GM23338 (cell line): ENCODE measurements at regions not wholly inside any gene's neighbourhood (a gene's known extent, or its start where the extent isn't known, plus 50 kb on each side); places are given as distances from the start of the nearest gene placed in this dataset.

Experiments
- ATAC-seq: fragments of 200-7000 bp; cut with Tn5 transposase; 3 replicates; pipeline ENCODE4 v1.9.1; 2020
- DNase-seq: peaks from one replicate; pipeline ENCODE4 v3.0.0-alpha.2; 2015; ENCODE audit warnings: low spot score
- H2AFZ ChIP-seq: fragments of 200-600 bp; sonication (generic); 2 replicates; pipeline ENCODE4 v1.8.0; 2016; ENCODE audit warnings: antibody characterized with exemption, mild to moderate bottlenecking, moderate library complexity
- H3F3A ChIP-seq: fragments of 200-600 bp; sonication (generic); replicated peaks from 2 replicates; pipeline ENCODE4 v1.8.0; 2017; ENCODE audit warnings: antibody characterized with exemption, mixed run types, low read depth
- H3K27ac ChIP-seq: fragments of 200-600 bp; sonication (generic); 2 replicates; pipeline ENCODE4 v1.6.1; 2016; ENCODE audit warnings: low read depth
- H3K27me3 ChIP-seq: fragments of 200-600 bp; sonication (generic); 2 replicates; pipeline ENCODE4 v1.8.0; 2016; ENCODE audit warnings: mild to moderate bottlenecking, mixed run types, moderate library complexity; ENCODE audit not compliant: insufficient read depth
- H3K36me3 ChIP-seq: fragments of 200-600 bp; sonication (generic); 2 replicates; pipeline ENCODE4 v1.8.0; 2016; ENCODE audit warnings: mild to moderate bottlenecking; ENCODE audit not compliant: insufficient read depth
- H3K4me1 ChIP-seq: fragments of 200-600 bp; sonication (generic); 2 replicates; pipeline ENCODE4 v1.8.0; 2016; ENCODE audit warnings: mild to moderate bottlenecking, moderate library complexity; ENCODE audit not compliant: insufficient read depth
- H3K4me2 ChIP-seq: fragments of 200-600 bp; sonication (generic); 2 replicates; pipeline ENCODE4 v1.7.1; 2017; ENCODE audit warnings: mixed run types
- H3K4me3 ChIP-seq: fragments of 200-600 bp; sonication (generic); 2 replicates; pipeline ENCODE4 v1.6.1; 2016; ENCODE audit warnings: mixed run types
- H3K79me2 ChIP-seq: fragments of 200-600 bp; sonication (generic); replicated peaks from 2 replicates; pipeline ENCODE4 v1.8.0; 2017; ENCODE audit warnings: mild to moderate bottlenecking; ENCODE audit not compliant: insufficient read depth
- H3K9me2 ChIP-seq: fragments of 200-600 bp; sonication (generic); 2 replicates; pipeline ENCODE4 v1.8.0; 2017; ENCODE audit not compliant: insufficient read depth
- H4K20me1 ChIP-seq: fragments of 200-600 bp; sonication (generic); replicated peaks from 2 replicates; pipeline ENCODE4 v1.8.0; 2017; ENCODE audit warnings: mild to moderate bottlenecking; ENCODE audit not compliant: insufficient read depth
- H3K27ac Mint-ChIP-seq: 2 replicates; pipeline ENCODE4 v1.8.0; 2020; ENCODE audit warnings: inconsistent platforms, mild to moderate bottlenecking, moderate library complexity, mixed read lengths
- H3K27me3 Mint-ChIP-seq: 3 replicates; pipeline ENCODE4 v1.8.0; 2022; ENCODE audit warnings: low read depth, mild to moderate bottlenecking, moderate library complexity, mixed read lengths, inconsistent platforms; ENCODE audit not compliant: insufficient read depth, poor library complexity
- H3K36me3 Mint-ChIP-seq: 3 replicates; pipeline ENCODE4 v1.8.0; 2021; ENCODE audit warnings: low read depth, mild to moderate bottlenecking, inconsistent platforms, moderate library complexity, mixed read lengths
- H3K4me1 Mint-ChIP-seq: 3 replicates; pipeline ENCODE4 v1.8.0; 2020; ENCODE audit warnings: mild to moderate bottlenecking, inconsistent platforms, mixed read lengths
- H3K4me3 Mint-ChIP-seq: 3 replicates; pipeline ENCODE4 v1.8.0; 2021; ENCODE audit warnings: moderate library complexity, mild to moderate bottlenecking, inconsistent platforms, mixed read lengths
- H3K9me3 Mint-ChIP-seq: 3 replicates; pipeline ENCODE4 v1.8.0; 2020; ENCODE audit warnings: moderate library complexity, mild to moderate bottlenecking, inconsistent platforms, mixed read lengths
- CREB1 ChIP-seq: fragments of 250-450 bp; sonication (Bioruptor Pico); IDR thresholded peaks from 2 replicates; pipeline ENCODE4 v1.5.0; 2020; ENCODE audit warnings: low read depth, mild to moderate bottlenecking, moderate library complexity
- CTCF ChIP-seq, 2 experiments: fragments of 200-600 bp in 1 of 2; sonication (generic) in 1 of 2; conservative IDR thresholded peaks; 2 replicates each; pipeline versions ENCODE4 v1.5.1 to v1.6.1; 2016 to 2017; ENCODE audit warnings: antibody characterized with exemption in 2 of 2, low read depth in 2 of 2, mild to moderate bottlenecking in 2 of 2, moderate library complexity in 1 of 2
- EZH2phosphoT487 ChIP-seq: fragments of 200-600 bp; sonication (generic); IDR thresholded peaks from one replicate; pipeline ENCODE4 v1.8.1; 2018; ENCODE audit warnings: antibody characterized with exemption; ENCODE audit not compliant: unreplicated experiment
- JUNB ChIP-seq: IDR thresholded peaks from one replicate; pipeline ENCODE4 v1.6.1; 2016; ENCODE audit warnings: antibody characterized with exemption; ENCODE audit not compliant: unreplicated experiment
- NANOG ChIP-seq: IDR thresholded peaks from 2 replicates; pipeline ENCODE4 v1.6.1; 2016; ENCODE audit warnings: antibody characterized with exemption, borderline replicate concordance
- POLR2AphosphoS5 ChIP-seq: IDR thresholded peaks from 2 replicates; pipeline ENCODE4 v1.6.1; 2016; ENCODE audit warnings: antibody characterized with exemption, low read depth
- STAT1 ChIP-seq: IDR thresholded peaks from one replicate; pipeline ENCODE4 v1.6.1; 2016; ENCODE audit warnings: antibody characterized with exemption; ENCODE audit not compliant: unreplicated experiment
- ZNF462 ChIP-seq: fragments of 250-450 bp; sonication (Bioruptor Pico); IDR thresholded peaks from 2 replicates; pipeline ENCODE4 v1.5.0; 2020; ENCODE audit warnings: mild to moderate bottlenecking, moderate library complexity
- TF ChIP-seq, protein P1 (sequence below): IDR thresholded peaks from one replicate; pipeline ENCODE4 v1.6.1; 2018; ENCODE audit warnings: antibody characterized with exemption; ENCODE audit not compliant: unreplicated experiment

GRCh38 chr6:140388192-140388802 lies 1013.8 kb upstream of the CITED2 start:
- Histone ChIP-seq H3K36me3 (no peaks in the 10 kb centered on the region), H3K4me1 (no peaks in the 10 kb centered on the region), H3F3A (no peaks in the 10 kb centered on the region), H3K79me2 (no peaks in the 10 kb centered on the region), H3K4me3 (no peak overlapping the region), H3K9me2 (0 out of 2 replicates have a peak, but pooled peaks cover 3% of the 10 kb centered on the region), H2AFZ (no peak overlapping the region), H3K27me3 (no peaks in the 10 kb centered on the region), H3K27ac (no peak overlapping the region), H3K4me2 (no peak overlapping the region), H4K20me1 (no peaks in the 10 kb centered on the region)
- Mint-ChIP-seq H3K36me3 (peaks cover 25% of the 10 kb centered on the region), H3K4me3 (no peak overlapping the region), H3K9me3 (peaks cover 31% of the 10 kb centered on the region), H3K4me1 (no peaks in the 10 kb centered on the region), H3K27ac (no peak overlapping the region), H3K27me3 (no peaks in the 10 kb centered on the region)
- DNase-seq (no peak), ATAC-seq (no peak)
- TF ChIP-seq POLR2AphosphoS5, result no peak
- no peak for TF ChIP-seq EZH2phosphoT487
- no peak for TF ChIP-seq STAT1
- no peak for TF ChIP-seq NANOG
- TF ChIP-seq CREB1 (CRISPR knock-in tag), result no peak
- no peak for TF ChIP-seq CTCF (conservative IDR thresholded peaks at IDR 0.05; ENCODE audit: low read depth in 2 of 2)
- no peak for TF ChIP-seq JUNB
- TF ChIP-seq, protein P1, sequence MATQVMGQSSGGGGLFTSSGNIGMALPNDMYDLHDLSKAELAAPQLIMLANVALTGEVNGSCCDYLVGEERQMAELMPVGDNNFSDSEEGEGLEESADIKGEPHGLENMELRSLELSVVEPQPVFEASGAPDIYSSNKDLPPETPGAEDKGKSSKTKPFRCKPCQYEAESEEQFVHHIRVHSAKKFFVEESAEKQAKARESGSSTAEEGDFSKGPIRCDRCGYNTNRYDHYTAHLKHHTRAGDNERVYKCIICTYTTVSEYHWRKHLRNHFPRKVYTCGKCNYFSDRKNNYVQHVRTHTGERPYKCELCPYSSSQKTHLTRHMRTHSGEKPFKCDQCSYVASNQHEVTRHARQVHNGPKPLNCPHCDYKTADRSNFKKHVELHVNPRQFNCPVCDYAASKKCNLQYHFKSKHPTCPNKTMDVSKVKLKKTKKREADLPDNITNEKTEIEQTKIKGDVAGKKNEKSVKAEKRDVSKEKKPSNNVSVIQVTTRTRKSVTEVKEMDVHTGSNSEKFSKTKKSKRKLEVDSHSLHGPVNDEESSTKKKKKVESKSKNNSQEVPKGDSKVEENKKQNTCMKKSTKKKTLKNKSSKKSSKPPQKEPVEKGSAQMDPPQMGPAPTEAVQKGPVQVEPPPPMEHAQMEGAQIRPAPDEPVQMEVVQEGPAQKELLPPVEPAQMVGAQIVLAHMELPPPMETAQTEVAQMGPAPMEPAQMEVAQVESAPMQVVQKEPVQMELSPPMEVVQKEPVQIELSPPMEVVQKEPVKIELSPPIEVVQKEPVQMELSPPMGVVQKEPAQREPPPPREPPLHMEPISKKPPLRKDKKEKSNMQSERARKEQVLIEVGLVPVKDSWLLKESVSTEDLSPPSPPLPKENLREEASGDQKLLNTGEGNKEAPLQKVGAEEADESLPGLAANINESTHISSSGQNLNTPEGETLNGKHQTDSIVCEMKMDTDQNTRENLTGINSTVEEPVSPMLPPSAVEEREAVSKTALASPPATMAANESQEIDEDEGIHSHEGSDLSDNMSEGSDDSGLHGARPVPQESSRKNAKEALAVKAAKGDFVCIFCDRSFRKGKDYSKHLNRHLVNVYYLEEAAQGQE, result no peak
- TF ChIP-seq ZNF462, result no peak
